Stimulated activated CD8-positive, alpha-beta memory T cell treated with anti-CD3 and anti-CD28 coated beads, Interleukin-4, amount 100 ng/mL, for 24 hours (primary cell): ENCODE measurements at regions not wholly inside any gene's neighbourhood (a gene's known extent, or its start where the extent isn't known, plus 50 kb on each side); places are given as distances from the start of the nearest gene placed in this dataset.
"Not testable (repeated sequence)": the region's sequence is repeated elsewhere in the genome, so short reads cannot be mapped to it uniquely, and the experiment has no call there.

Experiments
- DNase-seq: peaks from one replicate; pipeline ENCODE4 v3.0.0-alpha.2; 2020; ENCODE audit warnings: low read depth

DNA sequence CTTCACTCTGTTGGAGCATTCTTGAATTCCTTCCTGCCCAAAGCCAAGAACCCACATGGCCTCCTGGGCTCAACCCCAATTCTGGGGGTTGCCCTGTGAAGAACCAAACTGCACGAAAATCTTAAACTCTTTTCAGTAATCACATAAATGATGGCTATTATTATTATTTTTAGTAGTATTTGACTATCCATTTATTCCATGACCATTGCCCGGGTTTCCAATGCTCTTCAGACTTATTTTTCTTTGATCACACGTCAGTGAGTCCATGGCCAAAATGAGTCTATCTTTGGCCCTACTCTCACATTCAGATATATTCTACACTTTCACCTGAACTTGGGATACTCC is 185.9 kb downstream of the AVL9 start:
- DNase-seq = no peak

- DNase-seq = no peak
Observed at GRCh38 chr7:32680259-32681173, 185.2 kb downstream of the AVL9 start.

- no peak for DNase-seq
Observed at GRCh38 chr7:32679192-32679591, 183.9 kb downstream of the AVL9 start.

DNA sequence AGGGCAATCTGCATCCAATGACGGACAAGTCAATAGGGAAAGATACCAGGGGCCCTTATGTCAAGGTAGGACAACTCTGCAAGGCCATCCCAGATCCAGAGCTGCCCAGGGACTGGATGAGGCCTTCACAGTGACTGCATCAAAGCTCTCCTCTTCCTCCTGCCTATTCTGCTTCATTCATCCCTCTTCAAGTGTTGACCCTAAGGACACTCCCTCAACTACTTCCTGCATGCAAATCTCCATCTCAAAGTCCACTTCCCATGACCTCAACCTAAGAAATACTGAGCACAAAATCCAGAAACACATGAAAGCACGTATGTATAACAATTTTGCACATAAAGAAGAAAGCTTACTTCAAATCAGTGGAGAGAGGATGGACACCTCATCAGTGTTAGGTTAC is 182.3 kb downstream of the AVL9 start:
- DNase-seq = no peak

GRCh38 chr7:32676249-32676941 is 181.1 kb downstream of the AVL9 start:
- DNase-seq = no peak

DNA sequence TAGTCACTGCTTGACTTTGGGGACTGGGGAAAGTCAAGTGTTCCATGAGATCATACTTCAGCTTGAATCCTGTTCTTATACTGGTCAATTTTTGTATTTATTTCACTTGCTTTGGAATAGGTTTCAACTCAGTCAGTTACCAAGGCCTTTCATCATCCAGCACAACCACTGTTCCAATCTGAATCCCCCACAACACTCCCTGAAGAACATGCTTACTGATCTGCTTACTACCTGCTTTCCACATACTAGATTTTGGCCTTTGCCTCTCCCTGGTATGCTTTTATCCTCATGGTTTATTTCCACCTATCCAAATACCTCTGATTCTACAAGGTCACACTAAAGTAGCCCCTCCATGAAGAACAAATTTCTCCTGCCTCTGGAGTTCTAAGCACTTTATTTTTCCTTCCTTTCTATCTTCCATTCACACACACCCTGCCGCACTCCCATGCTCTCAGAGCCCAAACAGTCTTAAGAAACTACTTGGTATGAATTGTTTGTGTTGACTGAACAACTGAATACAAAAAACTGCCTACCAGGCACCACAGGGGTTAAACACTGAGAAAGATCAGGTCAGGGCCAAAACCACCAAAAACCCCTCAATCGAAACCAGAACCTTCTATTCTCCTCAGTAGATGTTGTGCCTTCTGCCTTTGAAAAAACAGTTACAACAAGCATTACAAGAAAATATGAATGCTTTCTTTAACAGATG is 178.1 kb downstream of the AVL9 start:
- DNase-seq = no peak

DNA sequence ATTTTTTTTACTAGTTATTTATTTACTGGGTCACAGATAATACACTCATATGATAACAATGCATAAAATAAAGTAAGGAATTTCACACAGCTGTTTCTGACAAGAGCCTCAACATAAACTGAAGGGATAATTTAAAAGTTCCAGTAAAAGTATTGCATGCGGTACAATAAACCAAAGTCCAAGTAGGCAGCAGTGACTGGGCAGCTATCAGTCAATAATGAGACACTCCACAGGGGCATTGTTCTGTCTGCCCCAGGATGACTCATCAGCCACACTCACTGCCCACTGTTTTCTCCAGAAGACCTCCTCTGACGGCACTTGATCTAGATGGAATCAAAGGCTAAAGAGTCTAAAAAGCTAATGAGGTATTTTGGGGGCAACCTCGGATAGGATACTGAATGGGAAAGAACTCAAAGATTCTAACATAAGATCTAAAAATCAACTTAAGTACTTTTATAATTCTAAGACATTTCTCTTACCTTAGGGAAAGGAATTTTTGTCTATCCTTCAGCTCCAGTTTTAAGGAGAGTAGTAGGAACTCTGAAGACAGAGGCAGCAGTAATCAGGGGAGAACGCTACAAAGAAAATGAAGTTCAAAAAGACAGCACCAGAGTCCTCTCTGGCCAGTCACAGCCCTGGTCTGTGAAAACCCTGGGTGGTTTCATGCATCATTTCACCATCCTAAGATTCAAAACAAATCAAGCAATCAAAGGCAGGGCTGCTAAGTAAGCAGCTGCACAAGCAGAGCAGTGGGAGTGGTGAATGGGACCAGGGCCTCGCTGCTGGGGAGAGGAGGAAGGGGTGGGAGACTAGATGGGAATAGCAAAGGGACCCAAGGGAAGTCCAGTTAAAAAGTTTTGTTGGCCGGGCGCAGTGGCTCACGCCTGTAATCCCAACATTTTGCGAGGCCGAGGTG is 175.1 kb downstream of the AVL9 start:
- DNase-seq = no peak

- not testable (repeated sequence) for DNase-seq
Observed at GRCh38 chr7:32669173-32669870, 174.0 kb downstream of the AVL9 start.

DNA sequence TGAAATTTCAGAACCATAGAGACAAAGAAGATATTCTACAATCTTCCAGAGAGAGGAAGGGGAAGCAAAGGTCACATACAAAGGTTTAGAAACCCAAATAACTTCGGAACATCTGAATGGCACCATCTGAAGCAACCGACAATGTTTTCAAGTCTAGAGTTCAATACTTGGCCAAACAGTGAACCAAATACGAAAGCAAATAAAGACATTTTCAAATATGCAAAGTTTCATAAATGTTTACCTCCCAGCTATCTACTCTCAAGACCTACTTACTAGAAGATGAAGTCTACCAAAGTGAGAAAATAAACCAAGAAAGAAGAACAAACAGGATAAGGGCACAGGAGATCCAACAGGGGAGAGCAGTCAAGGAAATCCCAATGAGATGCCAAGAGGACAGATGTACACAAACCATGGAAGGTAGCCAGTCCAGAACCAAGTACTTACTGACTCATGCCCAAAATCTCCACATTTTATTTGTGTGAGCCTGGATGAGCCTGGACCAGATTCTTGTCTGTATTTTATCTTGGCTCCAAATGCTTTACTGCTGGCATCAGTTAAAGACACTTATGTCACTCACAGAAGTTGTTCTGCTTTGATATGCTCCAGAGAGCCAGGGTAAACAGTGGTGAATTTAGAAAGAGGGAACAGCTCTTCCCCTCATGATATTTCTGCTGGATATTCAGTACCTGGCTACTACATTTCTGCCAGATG is 173.3 kb downstream of the AVL9 start:
- not testable (repeated sequence) for DNase-seq

DNA sequence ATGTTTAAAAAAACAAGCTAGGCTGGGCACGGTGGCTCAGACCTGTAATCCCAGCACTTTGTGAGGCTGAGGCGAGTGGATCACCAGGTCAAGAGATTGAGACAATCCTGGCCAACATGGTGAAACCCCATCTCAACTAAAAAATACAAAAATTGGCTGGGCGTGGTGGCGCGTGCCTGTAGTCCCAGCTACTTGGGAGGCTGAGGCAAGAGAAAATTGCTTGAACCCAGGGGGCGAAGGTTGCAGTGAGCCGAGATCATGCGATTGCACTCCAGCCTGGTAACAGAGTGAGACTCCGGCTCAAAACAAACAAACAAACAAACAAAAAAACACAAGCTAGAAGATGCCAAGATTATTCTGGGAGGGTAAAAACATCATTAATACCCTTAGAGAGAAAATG is 172.3 kb downstream of the AVL9 start:
- DNase-seq = not testable (repeated sequence)

DNA sequence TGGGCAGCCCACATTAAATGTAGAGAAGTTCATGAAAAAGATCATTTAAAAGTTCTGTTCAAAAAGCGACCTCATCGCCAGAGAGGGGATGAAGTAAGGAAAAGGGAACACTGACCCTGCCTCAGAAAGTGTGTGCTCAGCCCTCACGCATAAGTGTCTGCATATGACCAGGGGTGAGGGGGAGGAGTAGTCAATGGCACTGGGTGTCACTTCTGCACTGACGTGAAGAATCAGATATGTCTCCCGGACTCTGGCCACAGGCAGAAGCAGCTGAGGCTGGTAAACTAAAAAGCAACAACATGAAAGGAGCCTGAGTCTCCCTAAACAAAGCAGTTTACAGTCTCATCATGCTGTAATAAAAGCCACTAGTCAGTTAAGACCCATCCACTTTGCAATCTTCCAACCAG is 168.5 kb downstream of the AVL9 start:
- DNase-seq = not testable (repeated sequence)

- DNase-seq = not testable (repeated sequence)
Observed at GRCh38 chr7:32662509-32662908, 167.2 kb downstream of the AVL9 start.

DNA sequence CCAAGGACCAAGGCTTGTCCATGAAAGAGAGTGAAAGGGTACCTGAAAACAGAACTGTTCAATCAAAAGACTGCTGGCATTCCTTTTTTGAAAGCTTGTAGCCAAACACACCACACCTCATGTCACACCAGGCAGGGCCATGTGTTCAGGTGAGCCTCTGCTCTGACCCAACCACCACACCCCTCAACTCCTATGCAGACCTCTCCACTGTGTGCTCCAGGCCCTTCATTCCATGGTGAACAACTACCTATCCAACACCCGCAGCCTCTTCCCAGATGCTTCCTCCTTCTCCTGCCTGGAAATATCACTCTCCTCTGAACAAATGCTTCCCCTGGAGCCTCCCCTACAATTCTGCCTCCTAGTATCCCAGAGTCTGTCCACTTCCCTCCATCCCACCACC is 166.6 kb downstream of the AVL9 start:
- DNase-seq = no peak

DNA sequence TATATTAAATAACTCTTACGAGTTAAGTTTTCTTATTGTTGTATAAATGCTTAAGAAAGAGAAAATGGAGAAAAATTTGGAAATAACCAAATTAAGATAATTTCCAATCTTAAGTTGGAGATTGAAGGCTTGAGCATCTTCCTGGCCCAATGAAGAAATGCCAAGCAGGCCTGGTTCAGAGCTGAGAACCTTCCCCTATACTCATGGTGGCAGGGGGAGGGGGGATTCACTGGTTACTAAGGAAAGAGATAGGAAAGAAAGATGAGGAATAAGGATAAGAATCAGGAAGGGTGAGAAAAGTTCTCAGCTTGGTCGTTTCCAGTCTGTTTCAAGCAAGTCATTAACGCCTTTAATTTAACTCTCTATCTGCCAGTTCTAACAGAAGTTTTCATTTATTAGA is 166.2 kb downstream of the AVL9 start:
- DNase-seq = no peak

- no peak for DNase-seq
Observed at GRCh38 chr7:32660936-32661335, 165.6 kb downstream of the AVL9 start.

DNA sequence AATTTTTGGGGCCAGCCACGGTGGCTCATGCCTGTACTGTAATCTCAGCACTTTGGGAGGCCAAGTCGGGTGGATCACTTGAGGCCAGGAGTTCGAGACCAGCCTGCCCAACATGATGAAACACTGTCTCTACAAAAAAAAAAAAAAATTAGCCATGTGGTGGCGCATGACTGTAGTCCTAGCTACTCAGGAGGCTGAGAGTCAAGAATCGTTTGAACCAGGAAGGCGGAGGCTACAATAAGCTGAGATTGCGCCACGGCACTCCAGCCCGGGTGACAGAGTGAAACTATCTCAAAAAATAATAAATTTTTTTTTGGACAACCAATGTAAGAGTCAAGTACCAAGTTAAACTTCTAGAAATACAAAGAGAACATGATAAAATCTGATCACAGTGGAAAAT is 164.6 kb downstream of the AVL9 start:
- DNase-seq = no peak

DNA sequence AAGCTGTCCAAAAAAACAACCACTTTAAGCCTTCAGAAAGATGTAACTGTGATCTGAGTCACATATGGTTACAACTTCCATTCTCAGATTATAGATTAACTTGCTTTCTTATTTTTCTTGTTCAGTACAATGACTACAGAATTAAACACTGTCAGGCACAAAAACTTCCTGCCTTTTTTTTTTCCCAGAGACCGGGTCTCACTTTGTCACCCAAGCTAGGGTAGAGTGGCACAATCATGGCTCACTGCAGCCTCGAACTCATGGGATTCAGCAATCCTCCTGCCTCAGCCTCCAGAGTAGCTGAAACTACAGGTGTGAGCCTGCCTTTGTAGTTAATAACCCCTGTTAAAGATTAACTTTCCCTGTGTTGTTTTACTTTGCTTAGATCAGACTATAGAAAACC is 163.2 kb downstream of the AVL9 start:
- no peak for DNase-seq

DNA sequence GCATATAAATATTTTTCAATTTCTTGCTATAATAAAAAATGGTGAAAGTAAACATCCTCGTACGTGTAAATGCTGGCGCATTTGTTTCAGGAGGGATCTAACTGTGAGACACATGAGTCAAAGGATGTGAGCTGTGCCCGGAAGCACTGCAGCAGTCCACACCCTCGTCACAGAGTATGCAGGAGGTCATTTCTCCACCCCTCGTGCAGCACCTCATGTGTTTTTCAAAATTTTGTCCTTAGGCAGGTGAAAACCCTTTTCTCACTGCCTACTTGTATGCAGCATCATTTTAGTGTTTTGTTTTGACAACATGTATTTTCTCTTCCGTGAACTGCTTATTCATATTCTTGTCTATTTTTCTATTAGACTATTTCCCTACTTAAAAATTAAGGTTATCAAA is 162.7 kb downstream of the AVL9 start:
- DNase-seq = no peak

DNA sequence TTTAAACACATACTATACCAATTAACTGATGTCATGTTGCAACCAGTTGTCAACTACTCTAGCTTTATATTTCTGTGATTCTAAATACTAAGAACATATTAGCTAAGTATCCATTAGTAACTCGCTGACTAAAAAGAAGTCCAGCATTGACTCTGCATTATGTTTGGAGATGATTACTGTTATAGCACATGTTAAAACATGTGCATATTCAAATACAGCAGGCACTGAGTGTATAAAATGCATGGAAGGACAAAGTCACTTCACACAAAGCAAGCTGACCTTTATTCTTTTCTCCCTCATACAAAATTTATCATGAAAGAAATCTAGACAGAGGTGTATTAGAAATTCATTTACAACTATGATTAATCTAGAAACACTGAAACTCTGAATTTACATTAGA is 159.3 kb downstream of the AVL9 start:
- not testable (repeated sequence) for DNase-seq

- DNase-seq = not testable (repeated sequence)
Observed at GRCh38 chr7:32650356-32650755, 155.1 kb downstream of the AVL9 start.
